Psoas muscle (tissue), 7 donors: ENCODE measurements at regions not wholly inside any gene's neighbourhood (a gene's known extent, or its start where the extent isn't known, plus 50 kb on each side); places are given as distances from the start of the nearest gene placed in this dataset.

Experiments
- ATAC-seq, 4 donors: fragments of 200-7000 bp; cut with Tn5 transposase; one replicate each; pipeline ENCODE4 v1.9.1; 2020; ENCODE audit warnings: moderate library complexity in 3 of 4, mild to moderate bottlenecking in 2 of 4
- DNase-seq, 2 donors: peaks; one replicate each; pipeline ENCODE4 v3.0.0-alpha.2; 2020
- H3K27ac ChIP-seq: fragments of 200-600 bp; one replicate; pipeline ENCODE4 v1.8.0; 2022
- H3K27me3 ChIP-seq, 3 donors: fragments of 200-600 bp in 1 of 3; one replicate each; pipeline versions ENCODE4 v1.6.1 to v1.8.0; 2013 to 2022; ENCODE audit warnings: low read length in 2 of 3, mild to moderate bottlenecking in 2 of 3, moderate library complexity in 1 of 3; ENCODE audit not compliant: insufficient read depth in 3 of 3
- H3K36me3 ChIP-seq, 2 donors: fragments of 200-600 bp in 1 of 2; one replicate each; pipeline versions ENCODE4 v1.6.1 to v1.8.0; 2013 to 2022; ENCODE audit warnings: low read depth in 1 of 2, mild to moderate bottlenecking in 1 of 2, moderate library complexity in 1 of 2; ENCODE audit not compliant: insufficient read depth in 1 of 2
- H3K4me1 ChIP-seq: fragments of 200-600 bp; one replicate; pipeline ENCODE4 v1.8.0; 2022
- H3K4me3 ChIP-seq: fragments of 200-600 bp; one replicate; pipeline ENCODE4 v1.8.0; 2022; ENCODE audit warnings: mild to moderate bottlenecking
- H3K9me3 ChIP-seq: fragments of 200-600 bp; one replicate; pipeline ENCODE4 v1.8.0; 2022
- CTCF ChIP-seq: fragments of 200-600 bp; IDR thresholded peaks from one replicate; pipeline ENCODE4 v1.8.0; 2022; ENCODE audit warnings: antibody characterized with exemption
- WGBS, 3 donors: extraction: QIAGEN DNeasy Blood & Tissue Kit; methylation state at CpG; one replicate each; pipeline versions ENCODE4 v1.1.6 to v1.1.7; 2013; 5-methylcytosine and 5-hydroxymethylcytosine counted together
- intact Hi-C, 2 donors: fragments of 100-400 bp; cut with DNase I; formaldehyde crosslinking; loops; one replicate each; pipeline versions ENCODE4 v1.11.0 to v1.14.2; 2022
- donor health status: healthy with polysubstance abuse.
- donor health status: DM: no; HTN: no; CAD: no; lungs with moderate emphysema.
- donor health status: Bipolar disorder and iron deficiency.
- donor health status: healthy.
- donor health status: DM: yes; HTN: yes; CAD: no.
- donor health status: DM: no; HTN: no; CAD: no.
- donor health status: DM: yes; HTN: yes; CAD: no.

- 16 to 44% (median 25%) methylated on average over 1 of the region's 1 CpG for WGBS, 3 donors
These were observed 79.4 kb upstream of the ARHGAP20 start for GRCh38 chr11:110791621-110792020.

GRCh38 chr11:110787680-110788079 is 75.4 kb upstream of the ARHGAP20 start:
- no peak for DNase-seq
- Histone ChIP-seq H3K4me3 (no peak overlapping the region), H3K27ac (no peak overlapping the region), H3K27me3 (no peaks in the 10 kb centered on the region), H3K9me3 (no peaks in the 10 kb centered on the region), H3K4me1 (no peaks in the 10 kb centered on the region), H3K36me3 (no peaks in the 10 kb centered on the region)
- no peak for ATAC-seq
- TF ChIP-seq CTCF: no peak
- intact Hi-C loops: no loop called here
- 70 to 82% (median 81%) methylated on average over 2 of the region's 2 CpGs for WGBS, 3 donors

More at GRCh38 chr11:110791621-110792020, 79.4 kb upstream of the ARHGAP20 start:
- Histone ChIP-seq H3K27ac (no peak overlapping the region), H3K9me3 (no peaks in the 10 kb centered on the region), H3K27me3 (no peaks in the 10 kb centered on the region), H3K4me1 (no peaks in the 10 kb centered on the region), H3K36me3 (no peaks in the 10 kb centered on the region), H3K4me3 (no peak overlapping the region)
- intact Hi-C loops: no loop called here
- no peak for DNase-seq
- ATAC-seq: no peak
- no peak for TF ChIP-seq CTCF

- no peak for ATAC-seq
- intact Hi-C loops: no loop called here
- WGBS, 3 donors: 81 to 90% (median 88%) methylated on average over 1 of the region's 1 CpG
- Histone ChIP-seq H3K27ac (no peak overlapping the region), H3K27me3 (no peaks in the 10 kb centered on the region), H3K4me1 (no peaks in the 10 kb centered on the region), H3K9me3 (no peaks in the 10 kb centered on the region), H3K36me3 (no peaks in the 10 kb centered on the region), H3K4me3 (no peak overlapping the region)
- no peak for TF ChIP-seq CTCF
- DNase-seq: no peak
These were observed 74.1 kb upstream of the ARHGAP20 start for GRCh38 chr11:110786226-110786902.

GRCh38 chr11:110785398-110785797 is 73.2 kb upstream of the ARHGAP20 start:
- no peaks in the 10 kb centered on the region for H3K4me1 ChIP-seq
- no peak for TF ChIP-seq CTCF
- intact Hi-C loops: no loop called here
- no peaks in the 10 kb centered on the region for H3K9me3 ChIP-seq
- H3K27me3 ChIP-seq: no peaks in the 10 kb centered on the region
- no peak for ATAC-seq
- no peaks in the 10 kb centered on the region for H3K36me3 ChIP-seq
- H3K4me3 ChIP-seq: no peak overlapping the region
- 92 to 98% (median 95%) methylated on average over 2 of the region's 2 CpGs for WGBS, 3 donors
- DNase-seq: no peak
- H3K27ac ChIP-seq: no peak overlapping the region

- Histone ChIP-seq H3K27ac (no peak overlapping the region), H3K27me3 (no peaks in the 10 kb centered on the region), H3K4me3 (no peak overlapping the region), H3K4me1 (no peaks in the 10 kb centered on the region), H3K9me3 (no peaks in the 10 kb centered on the region), H3K36me3 (no peaks in the 10 kb centered on the region)
- TF ChIP-seq CTCF: no peak
- ATAC-seq (no peak), DNase-seq (no peak)
- WGBS, 3 donors: 44 to 61% (median 60%) methylated on average over 2 of the region's 2 CpGs
- intact Hi-C loops: no loop called here
These were observed 70.4 kb upstream of the ARHGAP20 start for GRCh38 chr11:110782616-110783015.
